ENCODE measurements at regions not wholly inside any gene's neighbourhood (a gene's known extent, or its start where the extent isn't known, plus 50 kb on each side); places are given as distances from the start of the nearest gene placed in this dataset.

DNA sequence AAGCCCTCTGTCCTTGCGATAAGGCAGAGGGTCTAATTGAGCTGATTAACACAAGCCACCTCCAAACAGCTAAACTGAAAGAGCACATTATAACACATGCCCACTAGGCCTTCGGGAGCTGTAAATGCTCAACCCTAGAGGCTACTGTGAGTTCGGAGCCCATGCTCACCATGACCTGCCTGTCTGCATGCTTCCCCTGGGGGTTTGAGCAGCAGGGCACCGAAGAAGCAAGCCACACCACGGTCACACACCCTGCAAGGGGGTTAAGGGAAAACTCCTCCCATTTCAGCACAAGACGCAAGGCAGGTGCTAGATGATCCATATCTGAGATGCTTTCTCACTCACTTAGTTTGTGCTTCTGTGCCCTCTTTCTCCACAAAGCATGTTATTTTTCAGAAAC lies 435.9 kb upstream of the CADM2 start:
- TF ChIP-seq CBX5 (IDR thresholded peaks at IDR 0.05; ENCODE audit: low read depth, low read length), result no peak
- no peak for TF ChIP-seq EGR1 (IDR thresholded peaks at IDR 0.05; ENCODE audit: borderline replicate concordance, low read depth, low read length)
- no peak for TF ChIP-seq YY1 (IDR thresholded peaks at IDR 0.05; ENCODE audit: low read depth, low read length)
- TF ChIP-seq KDM1A (IDR thresholded peaks at IDR 0.05; ENCODE audit: borderline replicate concordance, low read length), result no peak
- no peak for TF ChIP-seq MAFK (IDR thresholded peaks at IDR 0.05; ENCODE audit: low read depth, low read length)
- no peak for TF ChIP-seq FOSL1 (IDR thresholded peaks at IDR 0.05; ENCODE audit: insufficient read depth, low read depth, low read length)
- no peak for TF ChIP-seq HDAC2 (IDR thresholded peaks at IDR 0.05; ENCODE audit: borderline replicate concordance in 1 of 2, low read depth in 2 of 2, low read length in 2 of 2)
- no peak for TF ChIP-seq TCF12 (IDR thresholded peaks at IDR 0.05; ENCODE audit: low read depth, low read length)
- no peak for TF ChIP-seq ASH2L (IDR thresholded peaks at IDR 0.05; ENCODE audit: low read length)
- no peak for TF ChIP-seq SAP30 (IDR thresholded peaks at IDR 0.05; ENCODE audit: insufficient read depth, insufficient replicate concordance, low read length)
- Histone ChIP-seq H4K20me1 (replicated peaks in 1 of 2; ENCODE audit: control insufficient read depth in 1 of 2, insufficient read depth in 2 of 2, low read length in 2 of 2) (no peaks in the 10 kb centered on the region), H2BK15ac (ENCODE audit: low read length) (no peak overlapping the region), H2BK12ac (ENCODE audit: low read depth, low read length) (no peak overlapping the region), H3K27ac (ENCODE audit: low read depth, low read length) (no peak overlapping the region), H3K27me3 (replicated peaks in 1 of 4; ENCODE audit: control insufficient read depth in 3 of 4, extremely low read depth in 1 of 4, insufficient read depth in 3 of 4, low read length in 3 of 4) (no peaks in the 10 kb centered on the region), H4K5ac (ENCODE audit: insufficient read length, low read depth, low read length) (no peak overlapping the region), H3K9me3 (ENCODE audit: insufficient read depth in 2 of 2, low read depth in 1 of 2, low read length in 1 of 2) (0 out of 4 replicates have a peak, but pooled peaks cover 0 to 3% of the 10 kb centered on the region in 2 experiments), H3K23me2 (ENCODE audit: low read depth, low read length) (no peaks in the 10 kb centered on the region), H4K91ac (replicated peaks; ENCODE audit: insufficient read length, low read length) (no peak overlapping the region), H4K8ac (ENCODE audit: extremely low read depth, insufficient read depth, low read length) (no peak overlapping the region), H3K4me3 (ENCODE audit: extremely low read depth in 1 of 4, insufficient read depth in 2 of 4, low read depth in 3 of 4, low read length in 4 of 4) (no peak overlapping the region), H3K56ac (replicated peaks; ENCODE audit: insufficient read length, low read depth, low read length) (no peak overlapping the region), H3K36me3 (ENCODE audit: control insufficient read depth in 2 of 4, insufficient read depth in 4 of 4, low read length in 3 of 4) (no peaks in the 10 kb centered on the region), H3K23ac (ENCODE audit: insufficient read length) (no peak overlapping the region), H2BK120ac (replicated peaks; ENCODE audit: low read depth, low read length) (no peak overlapping the region), H3K4ac (replicated peaks; ENCODE audit: insufficient read length, low read depth, low read length) (no peak overlapping the region), H3K9ac (replicated peaks in 1 of 4; ENCODE audit: extremely low read depth in 1 of 4, low read depth in 3 of 4, low read length in 3 of 4) (no peak overlapping the region), H2BK20ac (ENCODE audit: low read length) (no peak overlapping the region), H3K14ac (ENCODE audit: insufficient read length) (no peak overlapping the region), H2AK5ac (ENCODE audit: low read depth, low read length) (no peak overlapping the region), H3K79me1 (ENCODE audit: low read depth, low read length) (no peaks in the 10 kb centered on the region), H3K79me2 (ENCODE audit: control insufficient read depth in 1 of 2, insufficient read depth in 2 of 2, low read length in 2 of 2) (no peaks in the 10 kb centered on the region), H3K4me2 (ENCODE audit: insufficient read depth in 1 of 2, low read depth in 2 of 2, low read length in 2 of 2) (no peak overlapping the region), H3K4me1 (replicated peaks in 1 of 4; ENCODE audit: control insufficient read depth in 3 of 4, insufficient read depth in 4 of 4, low read length in 3 of 4) (no peaks in the 10 kb centered on the region), H2AFZ (ENCODE audit: low read length) (no peak overlapping the region), H3K18ac (ENCODE audit: extremely low read depth, low read length) (no peak overlapping the region), H2BK5ac (ENCODE audit: low read depth, low read length) (no peak overlapping the region)
- no peak for DNase-seq (ENCODE audit: low read depth in 1 of 2, low spot score in 2 of 2)
- POLR2A ChIA-PET (ENCODE audit: partially characterized antibody), result no interaction called here
- FAIRE-seq, result no peak
- CTCF ChIA-PET (ENCODE audit: partially characterized antibody), result no interaction called here
- 88% methylated on average over 6 of the region's 6 CpGs; no CpG with 5 or more reads in 1 of the 2 experiments for WGBS, 2 experiments (ENCODE audit: extremely low coverage in 1 of 2, insufficient coverage in 1 of 2, insufficient read length in 1 of 2, insufficient replicate concordance in 2 of 2, low coverage in 1 of 2, low lambda C conversion rate in 2 of 2, missing lambda C conversion rate in 1 of 2)
